ENCODE measurements at regions not wholly inside any gene's neighbourhood (a gene's known extent, or its start where the extent isn't known, plus 50 kb on each side); places are given as distances from the start of the nearest gene placed in this dataset.

- TF ChIP-seq YY1 (IDR thresholded peaks at IDR 0.05; ENCODE audit: low read depth, low read length) = no peak
- no peak for TF ChIP-seq SMAD1 (IDR thresholded peaks at IDR 0.05; ENCODE audit: low read depth, partially characterized antibody)
- TF ChIP-seq CTCF (IDR thresholded peaks at IDR 0.05 in 2 of 3, conservative IDR thresholded peaks at IDR 0.05 in 1 of 3; ENCODE audit: control insufficient read depth in 2 of 3, extremely low read depth in 1 of 3, insufficient read depth in 1 of 3, low read depth in 3 of 3, low read length in 3 of 3) = no peak
- TF ChIP-seq SREBF2 (IDR thresholded peaks at IDR 0.05; ENCODE audit: low read length) = no peak
- TF ChIP-seq ATF7 (IDR thresholded peaks at IDR 0.05; ENCODE audit: low read depth) = no peak
- TF ChIP-seq SIN3A (IDR thresholded peaks at IDR 0.05; ENCODE audit: low read depth, low read length) = no peak
- no peak for TF ChIP-seq TAF1 (IDR thresholded peaks at IDR 0.05; ENCODE audit: borderline replicate concordance, low read depth, low read length)
- TF ChIP-seq SMC3 (IDR thresholded peaks at IDR 0.05; ENCODE audit: borderline replicate concordance, low read length) = no peak
- no peak for TF ChIP-seq CREB1 (IDR thresholded peaks at IDR 0.05; ENCODE audit: low read depth)
- TF ChIP-seq TCF7 (IDR thresholded peaks at IDR 0.05; ENCODE audit: borderline replicate concordance) = no peak
Observed at GRCh38 chr4:63777601-63778000, 631.6 kb downstream of the TECRL start.

All from GM12878 (cell line).